ENCODE measurements at regions not wholly inside any gene's neighbourhood (a gene's known extent, or its start where the extent isn't known, plus 50 kb on each side); places are given as distances from the start of the nearest gene placed in this dataset.

DNA sequence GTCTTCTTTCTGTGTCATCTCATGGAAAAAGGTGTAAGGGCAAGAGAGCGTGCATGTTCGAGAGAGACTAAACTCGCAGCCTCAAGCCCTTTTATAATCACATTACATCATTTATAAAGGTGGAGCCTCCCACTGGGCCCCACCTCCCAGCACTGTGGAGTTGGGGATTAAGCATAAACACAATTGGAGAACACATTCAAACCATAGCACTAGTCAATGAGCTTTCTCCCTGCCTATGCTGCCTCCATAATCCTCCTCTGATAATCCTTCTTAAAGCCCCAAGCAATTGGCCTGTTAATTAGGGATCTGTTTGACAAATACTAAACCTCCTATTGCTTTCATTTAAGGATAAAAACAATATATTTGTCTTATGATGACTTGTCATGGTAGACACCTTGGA is 99.6 kb downstream of the NMUR2 start:
- no peaks in the 10 kb centered on the region for H3K79me2 ChIP-seq (ENCODE audit: insufficient read depth, low read length)
- ChIA-PET POLR2A (no interaction called here), RAD21 (ENCODE audit: low non-redundant PET in 1 of 2, low total read pairs in 2 of 2, uncharacterized antibody in 2 of 2, unreplicated experiment in 2 of 2) (no interaction called here), CTCF (no interaction called here)
- H3K4me3 ChIP-seq (replicated peaks in 1 of 2; ENCODE audit: low read depth in 1 of 2, low read length in 2 of 2), result no peak overlapping the region
- TF ChIP-seq MAX (IDR thresholded peaks at IDR 0.05) (no peak), SRF (IDR thresholded peaks at IDR 0.05; ENCODE audit: low read depth) (no peak), RAD21 (IDR thresholded peaks at IDR 0.05; ENCODE audit: low read depth) (no peak), TCF7L2 (IDR thresholded peaks at IDR 0.05; ENCODE audit: borderline replicate concordance, extremely low read depth, insufficient read depth, insufficient read length) (no peak), CBX3 (IDR thresholded peaks at IDR 0.05; ENCODE audit: low read depth) (no peak), POLR2A (IDR thresholded peaks at IDR 0.05; ENCODE audit: borderline replicate concordance, extremely low read depth, insufficient read depth, insufficient read length) (no peak), ZNF274 (IDR thresholded peaks at IDR 0.05; ENCODE audit: low read depth, low read length) (no peak), ZFX (IDR thresholded peaks at IDR 0.05) (no peak), SIN3A (IDR thresholded peaks at IDR 0.05; ENCODE audit: low read depth) (no peak), FOSL1 (IDR thresholded peaks at IDR 0.05; ENCODE audit: low read depth) (no peak), JUND (IDR thresholded peaks at IDR 0.05) (no peak), EGR1 (IDR thresholded peaks at IDR 0.05; ENCODE audit: low read depth) (no peak), POLR2AphosphoS5 (IDR thresholded peaks at IDR 0.05; ENCODE audit: low read depth, low read length) (no peak)
- TF ChIP-seq, protein P1, sequence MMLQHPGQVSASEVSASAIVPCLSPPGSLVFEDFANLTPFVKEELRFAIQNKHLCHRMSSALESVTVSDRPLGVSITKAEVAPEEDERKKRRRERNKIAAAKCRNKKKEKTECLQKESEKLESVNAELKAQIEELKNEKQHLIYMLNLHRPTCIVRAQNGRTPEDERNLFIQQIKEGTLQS (IDR thresholded peaks at IDR 0.05), result no peak
- TF ChIP-seq, protein P2, sequence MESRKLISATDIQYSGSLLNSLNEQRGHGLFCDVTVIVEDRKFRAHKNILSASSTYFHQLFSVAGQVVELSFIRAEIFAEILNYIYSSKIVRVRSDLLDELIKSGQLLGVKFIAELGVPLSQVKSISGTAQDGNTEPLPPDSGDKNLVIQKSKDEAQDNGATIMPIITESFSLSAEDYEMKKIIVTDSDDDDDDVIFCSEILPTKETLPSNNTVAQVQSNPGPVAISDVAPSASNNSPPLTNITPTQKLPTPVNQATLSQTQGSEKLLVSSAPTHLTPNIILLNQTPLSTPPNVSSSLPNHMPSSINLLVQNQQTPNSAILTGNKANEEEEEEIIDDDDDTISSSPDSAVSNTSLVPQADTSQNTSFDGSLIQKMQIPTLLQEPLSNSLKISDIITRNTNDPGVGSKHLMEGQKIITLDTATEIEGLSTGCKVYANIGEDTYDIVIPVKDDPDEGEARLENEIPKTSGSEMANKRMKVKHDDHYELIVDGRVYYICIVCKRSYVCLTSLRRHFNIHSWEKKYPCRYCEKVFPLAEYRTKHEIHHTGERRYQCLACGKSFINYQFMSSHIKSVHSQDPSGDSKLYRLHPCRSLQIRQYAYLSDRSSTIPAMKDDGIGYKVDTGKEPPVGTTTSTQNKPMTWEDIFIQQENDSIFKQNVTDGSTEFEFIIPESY (IDR thresholded peaks at IDR 0.05; ENCODE audit: extremely low read depth, insufficient replicate concordance, low read length), result no peak
- H3K9me2 ChIP-seq (ENCODE audit: insufficient read depth), result no peaks in the 10 kb centered on the region
- H3K9me3 ChIP-seq (ENCODE audit: control insufficient read depth in 1 of 2, insufficient read depth in 1 of 2, low read depth in 1 of 2, low read length in 2 of 2), result no peaks in the 10 kb centered on the region
- no TSS peak for BruUV-seq (replicated peaks)
- no peaks in the 10 kb centered on the region for H3K36me3 ChIP-seq (ENCODE audit: control insufficient read depth in 1 of 2, insufficient read depth in 2 of 2, low read length in 2 of 2)
- H3K9ac ChIP-seq (ENCODE audit: low read length), result no peak overlapping the region
- DNase-seq (ENCODE audit: low read depth, low spot score) (no peak), ATAC-seq (no peak)
- intact Hi-C loops (cut with micrococcal nuclease), result no loop called here
- no peaks in the 10 kb centered on the region for H3K4me1 ChIP-seq (ENCODE audit: control insufficient read depth in 1 of 2, insufficient read depth in 2 of 2, low read length in 2 of 2)
- no peak overlapping the region for H2AFZ ChIP-seq (ENCODE audit: low read depth, low read length, poor library complexity, severe bottlenecking)
- H3K4me2 ChIP-seq (ENCODE audit: low read length), result no peak overlapping the region
- no peaks in the 10 kb centered on the region for H3K27me3 ChIP-seq (ENCODE audit: insufficient read depth, low read length)
- H4K20me1 ChIP-seq (ENCODE audit: insufficient read depth), result no peaks in the 10 kb centered on the region
- H3K27ac ChIP-seq (ENCODE audit: low read depth, low read length), result no peak overlapping the region

Data from HCT116 (cell line).